Stimulated activated CD8-positive, alpha-beta memory T cell treated with anti-CD3 and anti-CD28 coated beads, Interleukin-12 subunit alpha, Interleukin-12 subunit beta, amount 100 ng/mL, for 1 hour (primary cell): ENCODE measurements at regions not wholly inside any gene's neighbourhood (a gene's known extent, or its start where the extent isn't known, plus 50 kb on each side); places are given as distances from the start of the nearest gene placed in this dataset.
A peak's percentile ranks its signal among the peaks of the same experiment; 100 is the strongest.
"Not testable (repeated sequence)": the region's sequence is repeated elsewhere in the genome, so short reads cannot be mapped to it uniquely, and the experiment has no call there.

Source experiments
- DNase-seq: peaks from one replicate; pipeline ENCODE4 v3.0.0-alpha.2; 2020; ENCODE audit warnings: low read depth

- DNase-seq, result no peak
Observed at GRCh38 chr9:97773091-97773490, 76.0 kb upstream of the XPA start.

- DNase-seq, result no peak
Observed at GRCh38 chr9:97773723-97774122, 76.6 kb upstream of the XPA start.

GRCh38 chr9:97774673-97775072 lies 77.5 kb upstream of the XPA start:
- no peak for DNase-seq

GRCh38 chr9:97778740-97779139 lies 74.3 kb upstream of the FOXE1 start:
- not testable (repeated sequence) for DNase-seq

DNA sequence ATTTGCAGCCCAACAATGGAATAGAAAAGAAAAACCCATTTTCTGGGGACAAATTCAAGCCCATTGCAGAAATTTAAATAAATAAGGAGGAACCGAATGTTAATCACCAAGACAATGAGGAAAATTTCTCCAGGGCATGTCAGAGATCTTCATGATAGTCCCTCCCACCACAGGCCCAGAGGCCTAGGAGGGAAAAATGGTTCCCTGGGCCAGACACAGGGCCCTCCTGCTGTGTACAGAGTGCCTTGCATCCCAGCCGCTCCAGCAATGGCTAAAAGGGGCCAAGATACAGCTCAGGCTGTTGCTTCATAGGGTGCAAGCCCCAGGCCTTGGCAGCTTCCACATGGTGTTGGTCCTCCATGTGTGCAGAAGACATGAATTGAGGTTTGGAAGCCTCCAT lies 73.4 kb upstream of the FOXE1 start:
- no peak for DNase-seq

- DNase-seq, result no peak
Observed at GRCh38 chr9:97781902-97782301, 71.1 kb upstream of the FOXE1 start.

GRCh38 chr9:97786341-97786740 lies 66.7 kb upstream of the FOXE1 start:
- no peak for DNase-seq

GRCh38 chr9:97787551-97787950 lies 65.5 kb upstream of the FOXE1 start:
- no peak for DNase-seq

DNA sequence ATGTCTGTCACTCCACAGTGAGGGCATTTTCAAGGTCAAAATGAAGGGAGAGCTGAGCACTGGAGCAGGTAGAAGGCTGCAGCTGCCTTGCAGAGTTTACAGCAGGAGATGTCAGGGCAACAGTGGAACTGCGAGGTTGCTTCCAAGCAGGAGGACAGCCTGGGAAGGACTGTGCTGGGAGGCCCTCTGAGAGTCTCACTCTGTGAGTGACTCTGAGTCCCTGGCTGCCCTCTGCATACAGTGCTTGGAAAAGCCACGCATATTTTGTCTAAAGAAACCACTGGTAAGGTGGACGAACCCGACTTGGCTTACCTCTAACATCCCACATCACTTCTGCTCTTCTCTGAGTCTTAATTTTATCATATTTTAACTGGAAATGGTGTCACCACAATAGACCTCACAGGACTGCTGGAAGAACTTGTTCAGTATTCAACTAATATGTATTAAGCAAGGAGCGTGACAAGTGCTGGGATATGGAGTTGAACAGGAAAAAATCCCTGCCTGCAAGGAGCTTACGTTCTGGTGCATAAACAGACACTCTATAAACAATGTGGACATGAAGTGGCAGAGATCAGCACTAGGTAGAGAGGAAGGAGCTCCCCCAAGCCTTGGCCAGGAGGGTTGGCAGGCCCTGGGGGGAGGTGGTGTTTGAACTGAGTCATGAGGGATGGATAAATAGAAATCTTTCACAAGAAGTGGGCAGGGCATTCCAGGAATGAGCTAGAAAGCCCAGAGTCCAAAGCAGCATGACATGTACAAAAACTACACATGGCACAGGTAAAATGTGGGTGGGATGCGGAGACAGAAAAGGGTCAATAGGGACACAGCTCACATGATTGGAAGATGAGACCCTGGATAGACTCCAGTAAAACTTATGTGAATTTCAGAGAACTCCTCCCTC lies 64.0 kb upstream of the FOXE1 start:
- no peak for DNase-seq

- DNase-seq, result no peak
Observed at GRCh38 chr9:97790542-97790941, 62.5 kb upstream of the FOXE1 start.

GRCh38 chr9:97791542-97791941 lies 61.5 kb upstream of the FOXE1 start:
- DNase-seq, result no peak

- DNase-seq, result no peak
Observed at GRCh38 chr9:97793067-97793466, 60.0 kb upstream of the FOXE1 start.

GRCh38 chr9:97794666-97795065 lies 58.4 kb upstream of the FOXE1 start:
- DNase-seq, result no peak

DNA sequence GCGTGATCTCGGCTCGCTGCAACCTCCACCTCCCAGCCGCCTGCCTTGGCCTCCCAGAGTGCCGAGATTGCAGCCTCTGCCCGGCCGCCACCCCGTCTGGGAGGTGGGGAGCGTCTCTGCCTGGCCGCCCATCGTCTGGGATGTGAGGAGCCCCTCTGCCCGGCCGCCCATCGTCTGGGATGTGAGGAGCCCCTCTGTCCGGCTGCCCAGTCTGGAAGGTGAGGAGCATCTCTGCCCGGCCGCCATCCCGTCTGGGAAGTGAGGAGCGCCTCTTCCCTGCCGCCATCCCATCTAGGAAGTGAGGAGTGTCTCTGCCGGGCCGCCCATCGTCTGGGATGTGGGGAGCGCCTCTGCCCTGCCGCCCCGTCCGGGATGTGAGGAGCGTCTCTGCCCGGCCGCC lies 56.9 kb upstream of the FOXE1 start:
- DNase-seq, result not testable (repeated sequence)

DNA sequence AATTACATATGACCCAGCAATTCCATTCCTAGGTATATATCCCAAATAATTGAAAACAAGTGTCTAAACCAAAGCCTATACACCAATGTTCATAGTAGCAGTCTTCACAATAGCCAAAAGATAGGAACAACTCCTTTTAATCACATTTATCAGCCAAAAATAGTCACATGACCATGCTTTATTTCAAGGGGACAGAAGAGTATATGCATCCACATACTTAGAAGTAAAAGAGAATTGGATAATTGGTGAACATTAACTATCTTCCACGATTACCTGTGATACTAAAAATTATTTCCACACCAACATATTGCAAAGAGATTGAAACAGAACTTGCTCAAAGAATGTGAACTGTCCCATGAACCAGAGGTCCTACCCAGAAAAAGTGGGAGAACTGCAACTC lies 51.8 kb upstream of the FOXE1 start:
- no peak for DNase-seq

DNA sequence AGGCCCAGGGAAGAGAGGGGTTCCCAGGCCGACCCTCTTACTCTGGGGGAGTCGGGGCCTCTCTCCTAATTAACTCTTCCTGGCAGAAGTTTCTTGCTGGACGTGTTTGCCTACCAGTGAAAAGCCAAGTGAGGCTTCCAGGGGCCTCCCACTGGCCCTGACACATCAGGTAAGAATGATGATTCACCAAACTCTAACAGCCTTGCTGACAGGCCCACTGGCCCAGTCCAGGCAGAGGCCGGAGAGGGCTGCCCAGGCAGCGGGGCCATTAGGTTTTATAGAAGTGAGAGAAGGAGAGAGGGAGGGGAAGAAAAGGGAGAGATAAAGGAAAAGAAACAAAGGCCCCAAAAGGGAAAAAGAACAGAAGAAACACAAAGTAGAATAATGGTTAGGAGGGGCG lies 50.8 kb upstream of the FOXE1 start:
- DNase-seq, result no peak

GRCh38 chr9:97803167-97804058 lies 49.6 kb upstream of the FOXE1 start:
- peak; percentile 54 for DNase-seq
